ENCODE measurements at regions not wholly inside any gene's neighbourhood (a gene's known extent, or its start where the extent isn't known, plus 50 kb on each side); places are given as distances from the start of the nearest gene placed in this dataset.

DNA sequence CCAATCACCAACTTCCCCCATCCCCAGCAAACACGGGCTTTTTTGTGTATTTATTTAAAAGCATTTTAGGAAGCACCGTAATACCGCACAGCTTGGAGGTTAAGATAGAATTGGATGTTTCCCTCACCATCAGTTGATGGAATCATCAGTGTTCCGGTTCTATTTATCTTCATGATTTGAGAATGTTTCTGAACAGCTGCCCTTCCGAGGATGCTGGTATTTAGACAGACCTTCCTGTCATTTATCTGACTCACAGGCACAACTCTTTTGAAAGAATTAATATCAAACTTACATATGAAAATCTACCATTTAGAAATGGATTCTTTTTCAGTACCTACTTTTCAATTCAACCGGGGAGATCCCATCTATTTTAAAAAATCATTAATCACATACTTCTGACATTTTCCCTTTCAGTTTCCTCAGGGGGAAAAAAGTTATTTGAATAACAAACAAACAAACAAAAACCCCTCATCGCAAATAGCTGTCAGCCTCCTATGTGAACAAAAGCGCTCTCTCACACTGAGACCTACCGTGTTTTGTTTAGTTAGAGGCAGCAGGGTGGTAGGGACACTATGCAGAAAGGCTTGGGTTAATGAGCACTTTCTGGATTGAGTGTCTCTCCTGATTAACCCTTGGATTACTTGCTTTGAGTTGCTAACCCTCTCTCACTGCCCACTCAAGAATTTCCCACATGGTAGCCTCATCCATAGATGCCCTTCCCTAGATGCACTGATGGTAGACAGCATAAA lies 189.3 kb downstream of the TM9SF2 start:
- no peak for TF ChIP-seq POLR2A (IDR thresholded peaks at IDR 0.05)
- TF ChIP-seq, protein P1, sequence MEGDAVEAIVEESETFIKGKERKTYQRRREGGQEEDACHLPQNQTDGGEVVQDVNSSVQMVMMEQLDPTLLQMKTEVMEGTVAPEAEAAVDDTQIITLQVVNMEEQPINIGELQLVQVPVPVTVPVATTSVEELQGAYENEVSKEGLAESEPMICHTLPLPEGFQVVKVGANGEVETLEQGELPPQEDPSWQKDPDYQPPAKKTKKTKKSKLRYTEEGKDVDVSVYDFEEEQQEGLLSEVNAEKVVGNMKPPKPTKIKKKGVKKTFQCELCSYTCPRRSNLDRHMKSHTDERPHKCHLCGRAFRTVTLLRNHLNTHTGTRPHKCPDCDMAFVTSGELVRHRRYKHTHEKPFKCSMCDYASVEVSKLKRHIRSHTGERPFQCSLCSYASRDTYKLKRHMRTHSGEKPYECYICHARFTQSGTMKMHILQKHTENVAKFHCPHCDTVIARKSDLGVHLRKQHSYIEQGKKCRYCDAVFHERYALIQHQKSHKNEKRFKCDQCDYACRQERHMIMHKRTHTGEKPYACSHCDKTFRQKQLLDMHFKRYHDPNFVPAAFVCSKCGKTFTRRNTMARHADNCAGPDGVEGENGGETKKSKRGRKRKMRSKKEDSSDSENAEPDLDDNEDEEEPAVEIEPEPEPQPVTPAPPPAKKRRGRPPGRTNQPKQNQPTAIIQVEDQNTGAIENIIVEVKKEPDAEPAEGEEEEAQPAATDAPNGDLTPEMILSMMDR (IDR thresholded peaks at IDR 0.05): no peak
- TF ChIP-seq EP300 (IDR thresholded peaks at IDR 0.05): no peak
